Right renal cortex interstitium (tissue), 3 donors: ENCODE measurements at regions not wholly inside any gene's neighbourhood (a gene's known extent, or its start where the extent isn't known, plus 50 kb on each side); places are given as distances from the start of the nearest gene placed in this dataset.
A peak's percentile ranks its signal among the peaks of the same experiment; 100 is the strongest.

Source experiments
- DNase-seq, 3 donors: peaks; one replicate each; pipeline ENCODE4 v3.0.0-alpha.2; 2013; ENCODE audit warnings: low read depth in 3 of 3, low spot score in 2 of 3

DNA sequence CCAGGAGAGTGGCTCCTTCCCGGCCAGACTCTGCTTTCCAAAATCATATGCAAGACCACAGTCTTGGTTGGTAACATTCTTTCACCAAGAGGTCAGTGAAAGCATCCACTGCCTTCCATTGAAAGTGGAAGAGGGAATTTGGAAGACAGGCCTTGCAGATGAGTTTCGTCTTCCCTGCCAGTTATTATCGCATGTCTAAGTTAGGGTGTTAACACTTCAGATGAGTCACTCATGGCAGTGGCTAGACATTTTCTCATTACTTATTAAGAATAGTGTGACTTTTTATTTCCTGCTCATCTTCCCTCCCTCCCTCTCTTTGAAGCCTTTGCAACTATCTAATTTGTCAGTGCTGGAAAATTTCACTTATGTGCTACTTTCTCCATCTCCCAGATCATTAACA is 102.9 kb upstream of the EPB41L3 start:
- DNase-seq = no peak

DNA sequence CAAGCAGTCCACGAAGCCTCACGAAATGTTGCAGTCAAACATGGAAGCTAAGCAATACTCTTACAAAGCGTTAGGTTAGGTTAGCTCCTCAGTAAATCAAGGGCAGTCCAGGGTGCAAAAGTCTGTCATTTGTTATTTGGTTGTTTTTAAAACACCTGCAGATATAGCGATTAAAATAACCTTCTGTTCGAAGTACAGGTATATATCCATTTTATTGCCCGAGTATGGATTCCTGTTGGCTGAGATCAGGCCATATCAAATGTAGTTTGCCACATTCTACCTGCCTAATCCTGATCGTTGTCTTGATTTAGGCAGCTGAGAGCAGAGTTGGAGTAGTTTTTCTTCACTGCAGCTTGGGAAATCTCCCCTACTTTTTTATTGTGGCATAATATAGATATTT is 99.5 kb upstream of the EPB41L3 start:
- no peak for DNase-seq

DNA sequence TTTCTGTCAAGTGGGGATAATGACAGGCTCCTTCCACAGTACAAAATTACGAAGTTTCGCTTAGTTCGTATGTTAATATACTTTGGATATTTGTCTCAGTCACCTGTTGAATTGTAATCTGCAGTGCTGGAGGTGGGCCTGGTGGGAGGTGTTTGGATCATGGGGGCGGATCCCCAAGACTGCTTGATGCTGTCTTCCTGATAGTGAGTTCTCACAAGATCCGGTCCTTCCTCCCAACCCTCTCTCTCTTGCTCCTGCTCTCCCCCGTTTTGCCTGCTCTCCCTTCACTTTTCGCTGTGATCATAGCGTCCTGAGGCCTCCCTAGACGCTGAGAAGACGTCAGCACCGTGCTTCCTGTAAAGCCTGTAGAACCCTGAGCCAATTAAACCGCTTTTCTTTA is 97.1 kb upstream of the EPB41L3 start:
- DNase-seq = no peak

DNA sequence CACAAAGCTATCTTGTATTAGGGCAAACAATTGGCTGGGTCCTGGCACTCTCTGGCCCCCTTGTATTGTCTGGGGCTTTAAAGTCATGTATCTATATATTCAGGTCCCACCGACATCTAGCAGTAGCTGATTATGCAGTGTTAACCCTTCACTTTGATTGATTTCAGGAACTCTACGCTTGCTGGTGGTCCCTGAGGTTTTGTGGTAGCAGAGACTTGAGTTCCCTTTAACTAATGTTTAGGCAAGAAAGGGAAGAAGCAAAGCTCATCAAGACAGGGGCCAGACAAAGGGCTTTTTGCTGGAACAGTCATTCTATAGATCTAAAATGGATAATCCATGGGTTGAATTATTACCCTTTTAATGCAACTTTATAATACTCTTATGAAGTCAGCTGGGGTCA is 95.3 kb upstream of the EPB41L3 start:
- no peak for DNase-seq

DNA sequence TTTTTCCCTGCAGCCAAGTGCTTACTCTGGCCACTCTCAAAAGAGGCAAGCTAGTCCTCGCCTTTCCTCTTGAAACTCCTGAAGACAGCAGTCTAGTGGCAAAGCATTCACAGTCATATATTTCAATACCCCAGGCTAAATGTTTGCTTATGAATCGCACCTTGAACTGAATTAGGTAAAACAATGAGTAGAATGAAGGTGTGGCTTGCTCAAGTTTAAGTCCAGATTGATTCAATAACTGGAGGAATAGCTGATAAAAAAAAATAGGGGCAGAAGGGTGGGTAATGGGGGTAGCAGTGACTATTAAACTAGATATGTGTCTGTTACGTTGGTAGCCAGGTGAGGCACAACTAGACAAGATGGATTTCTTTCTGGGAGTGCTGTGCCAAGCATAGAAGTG is 88.2 kb upstream of the EPB41L3 start:
- no peak for DNase-seq

DNA sequence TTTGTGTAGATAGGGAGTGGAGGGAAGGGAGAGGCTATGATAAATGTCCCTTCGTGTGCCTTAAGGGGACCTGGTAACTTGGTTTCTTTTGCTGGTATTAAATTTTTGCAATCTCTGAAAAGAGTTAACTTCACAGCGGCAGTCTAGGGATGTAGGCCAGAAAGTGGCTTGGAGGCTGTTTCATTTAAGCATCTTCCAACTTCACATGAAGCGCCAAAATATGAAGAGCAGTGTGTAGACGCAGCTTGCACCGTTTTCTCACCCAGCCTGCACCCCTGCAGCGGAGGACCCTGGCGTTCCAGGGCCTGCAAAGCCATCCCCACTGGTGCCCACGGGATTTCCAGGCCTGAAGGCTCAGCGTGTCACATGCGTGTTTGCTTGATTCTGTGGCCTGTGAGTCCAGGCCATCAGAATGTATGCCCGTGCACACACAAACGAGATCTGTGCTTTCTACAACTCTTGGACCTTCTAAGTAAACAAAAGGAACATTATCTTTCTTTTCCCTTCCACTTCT is 87.2 kb upstream of the EPB41L3 start:
- DNase-seq = no peak

DNA sequence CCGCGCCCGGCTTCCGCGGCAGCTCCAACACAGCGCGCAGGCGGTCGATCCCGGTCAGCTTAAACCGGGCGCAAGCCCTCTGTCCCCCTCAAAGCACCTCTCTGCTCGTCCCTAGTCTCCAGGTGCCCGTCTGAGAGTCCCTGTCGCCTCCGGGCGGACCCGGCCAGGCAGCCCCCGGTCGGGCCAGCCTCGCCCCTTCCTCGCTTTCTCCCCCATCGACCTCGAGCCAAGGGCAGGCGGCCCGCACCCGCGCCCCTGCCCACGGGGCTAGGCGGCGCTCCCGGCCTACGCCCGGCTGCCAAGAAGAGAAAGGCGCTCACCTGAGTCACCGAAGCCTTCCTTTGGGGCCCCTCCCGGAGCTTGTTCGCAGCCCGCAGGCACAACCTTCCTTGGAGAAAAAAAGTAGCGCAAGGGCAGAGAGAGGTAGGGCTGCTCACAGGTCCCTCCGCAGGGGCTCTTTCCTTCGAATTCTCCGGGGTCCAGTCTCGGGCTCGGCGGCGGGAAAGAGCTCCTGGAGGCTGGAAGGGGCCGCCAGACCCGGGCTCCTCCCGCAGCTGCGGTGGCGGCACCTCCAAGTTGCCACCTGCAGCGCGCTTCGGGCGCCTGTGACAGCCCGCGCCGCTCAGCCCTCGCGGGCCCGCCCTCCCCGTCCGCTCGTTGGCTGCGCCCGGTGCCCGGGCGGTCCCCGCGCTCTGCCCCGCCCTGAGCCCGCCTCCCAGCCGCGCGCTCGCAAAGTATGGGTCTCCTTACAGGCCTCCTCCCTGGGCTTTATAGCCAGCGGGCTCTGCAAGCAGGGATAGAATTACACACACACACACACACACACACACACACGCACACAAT is 86.5 kb upstream of the EPB41L3 start:
- DNase-seq = peak in 2 of 3 donors; percentile 44 to 71

DNA sequence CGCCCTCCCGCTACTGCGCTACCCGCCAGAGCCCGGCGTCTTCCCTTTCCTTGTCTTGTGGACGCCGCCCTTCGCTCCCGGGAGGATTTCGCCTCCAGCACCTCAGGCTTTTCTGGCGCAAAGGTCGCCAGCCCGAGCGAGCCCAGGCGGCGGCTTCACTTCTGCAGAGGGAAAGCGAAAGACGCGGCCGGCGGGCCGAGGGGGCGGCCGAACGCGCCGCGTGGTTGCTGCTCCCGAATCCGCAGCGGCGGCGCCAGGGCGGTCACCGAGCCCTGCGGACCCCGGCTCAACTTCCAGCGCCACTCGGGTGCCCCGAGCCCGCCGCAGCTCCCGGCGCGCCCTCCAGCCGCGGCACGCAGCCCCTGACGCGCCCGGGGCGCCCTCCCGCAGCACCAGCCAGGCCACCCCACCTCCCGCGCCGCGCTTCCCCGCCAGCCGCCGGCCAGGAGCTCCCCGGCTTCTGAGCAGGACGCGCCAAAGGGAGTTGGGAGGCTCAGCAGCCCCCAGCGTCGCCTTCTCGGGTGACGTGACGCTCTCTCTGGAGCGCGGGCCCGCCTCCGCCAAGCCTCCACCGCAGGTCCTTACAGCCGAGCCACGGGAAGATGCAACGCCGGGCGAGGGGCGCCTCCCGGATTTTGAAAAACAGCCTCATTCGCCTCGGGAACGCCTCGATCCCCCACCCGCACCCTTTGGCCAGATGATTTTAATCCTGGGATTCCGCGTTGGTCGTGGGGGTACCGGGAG is 84.9 kb upstream of the EPB41L3 start:
- peak in 2 of 3 donors; percentile 23 to 44 for DNase-seq

DNA sequence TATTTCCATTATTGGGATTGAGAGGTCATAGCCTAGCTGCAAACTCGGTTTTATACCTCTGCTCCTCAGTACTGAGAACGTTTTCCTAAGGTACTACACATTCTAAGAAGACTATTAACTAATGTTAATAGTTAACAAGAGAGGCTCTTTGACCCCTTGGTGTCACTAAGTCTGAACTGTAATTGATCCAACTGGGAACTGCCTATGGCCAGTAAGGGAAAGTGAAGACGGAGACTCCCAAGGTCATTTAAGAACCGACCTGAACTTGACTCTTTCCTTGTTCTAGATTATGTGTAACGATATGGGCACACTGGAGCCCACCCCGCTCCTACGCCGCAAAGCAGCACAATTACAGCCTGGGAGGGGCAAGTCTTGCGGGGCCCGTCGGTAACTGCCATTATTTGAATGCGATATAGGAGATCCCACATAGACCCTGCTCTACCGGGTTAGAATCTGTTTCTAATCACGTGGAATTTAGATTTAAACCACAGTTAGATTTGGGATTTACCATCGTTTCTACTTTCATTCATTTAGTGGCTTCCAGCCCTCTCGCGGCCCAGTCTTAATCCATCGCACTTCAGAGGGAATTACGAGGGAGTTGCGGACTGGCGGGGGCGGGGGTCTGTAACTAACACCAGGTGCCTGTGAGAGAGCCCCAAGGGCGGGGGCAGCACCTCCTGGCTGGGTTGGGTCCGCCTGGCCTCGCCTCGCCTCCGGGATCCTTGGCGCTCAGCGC is 84.1 kb upstream of the EPB41L3 start:
- peak in 2 of 3 donors; percentile 4 to 13 for DNase-seq

DNA sequence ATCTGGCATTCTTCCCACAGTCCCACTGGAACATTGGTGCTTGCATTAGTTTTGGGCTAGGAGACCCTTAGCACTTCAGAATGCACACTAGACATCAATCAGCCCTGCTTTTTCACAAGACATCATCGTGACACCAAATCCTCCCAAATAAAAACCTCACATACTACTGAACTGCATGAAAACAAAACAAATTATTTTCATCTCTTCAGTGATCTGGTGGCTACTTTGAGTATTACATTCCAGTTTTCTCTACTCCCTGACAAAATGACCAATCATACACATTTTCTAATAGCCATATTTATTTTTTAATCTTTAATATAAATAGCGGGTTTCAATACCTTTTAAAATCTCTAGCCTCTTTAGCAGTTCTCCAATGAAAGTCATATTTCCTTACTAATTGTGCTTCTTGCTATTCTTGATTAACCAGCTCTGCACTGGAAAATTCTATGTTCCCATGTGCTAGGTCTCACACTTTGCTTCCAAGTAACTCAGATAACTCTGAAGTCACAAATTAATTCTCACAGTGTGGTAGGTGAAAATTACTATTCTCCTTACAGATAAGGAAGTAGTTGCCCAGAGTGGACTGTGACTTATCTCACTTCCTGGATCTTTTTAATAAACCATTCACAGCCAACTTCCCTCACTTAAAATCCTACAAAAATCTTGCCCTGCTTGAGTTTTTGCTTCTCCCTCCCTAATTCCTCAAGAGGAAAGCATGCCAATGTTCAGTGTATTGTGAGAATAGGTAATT is 82.5 kb upstream of the EPB41L3 start:
- DNase-seq = no peak

DNA sequence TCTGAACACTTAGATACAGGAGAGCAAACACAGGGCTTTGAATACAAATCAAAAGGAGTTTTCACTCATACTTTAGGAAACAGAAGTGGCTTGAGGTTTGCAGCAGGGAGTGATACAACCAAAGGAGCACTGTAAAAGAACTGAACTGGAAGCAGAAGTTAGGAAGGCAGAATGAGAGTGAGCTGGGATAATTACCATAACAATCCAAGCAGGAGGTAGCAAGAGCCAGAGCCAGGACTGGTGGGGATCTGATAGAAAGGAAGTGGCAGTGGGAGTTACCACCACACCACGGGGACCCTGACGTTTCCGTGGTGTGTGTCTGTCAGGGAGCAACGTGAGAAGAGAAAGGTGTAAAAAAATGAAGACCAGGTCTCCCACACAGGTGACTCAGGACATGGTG is 81.3 kb upstream of the EPB41L3 start:
- no peak for DNase-seq

DNA sequence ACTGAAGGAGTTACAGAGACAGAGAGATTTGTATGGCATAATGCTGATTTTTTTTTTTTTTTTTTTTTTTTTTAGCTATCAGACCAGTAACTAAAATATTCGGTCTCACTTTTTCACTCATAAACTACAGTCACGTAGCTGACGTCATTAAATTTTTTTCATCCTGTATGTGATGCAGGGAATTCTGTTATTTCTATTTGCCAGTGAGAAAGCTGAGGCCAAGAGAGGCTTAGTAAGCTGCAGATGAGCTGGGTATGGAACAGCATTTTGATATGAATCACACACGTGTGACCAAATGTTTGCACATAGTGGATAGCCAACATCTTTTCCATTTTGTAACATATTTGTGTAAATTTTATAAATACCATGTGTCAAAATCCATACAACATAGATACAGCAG is 79.1 kb upstream of the EPB41L3 start:
- no peak for DNase-seq

DNA sequence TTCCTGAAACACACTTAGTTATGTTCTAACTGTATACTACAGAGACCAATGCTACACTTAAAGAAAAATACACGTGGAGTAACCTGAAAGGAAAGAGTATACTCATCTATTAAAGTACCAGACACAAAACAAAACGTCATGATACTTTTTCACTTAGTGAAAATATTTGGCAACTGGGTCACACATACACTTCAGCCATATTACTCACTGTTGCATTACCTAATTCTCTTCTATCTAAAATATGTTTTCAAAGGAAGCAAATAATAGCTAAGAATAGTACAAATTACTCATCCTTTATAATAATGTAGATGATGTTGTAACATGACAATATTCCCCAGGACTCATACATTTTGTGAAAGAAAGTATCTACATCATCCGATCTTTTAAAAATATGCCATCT is 76.5 kb upstream of the EPB41L3 start:
- DNase-seq = no peak

DNA sequence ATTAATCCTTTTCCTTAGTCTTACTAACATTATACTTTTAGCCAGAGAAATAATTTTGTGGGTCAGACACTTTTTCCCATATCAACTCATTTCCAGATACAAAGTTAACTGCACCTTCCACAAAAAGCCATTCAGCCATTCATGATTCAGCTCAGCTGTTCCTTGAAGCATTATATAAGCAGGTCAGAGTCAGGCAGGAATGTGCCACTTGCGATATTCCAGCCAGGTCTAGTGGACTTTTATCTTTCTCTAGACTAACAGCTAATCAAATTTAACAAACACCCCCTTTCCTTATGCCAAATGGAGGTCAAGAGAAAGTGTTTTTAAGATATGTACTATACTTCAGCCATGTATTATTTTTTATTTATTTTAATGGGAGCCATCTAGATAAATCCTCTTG is 75.6 kb upstream of the EPB41L3 start:
- no peak for DNase-seq

DNA sequence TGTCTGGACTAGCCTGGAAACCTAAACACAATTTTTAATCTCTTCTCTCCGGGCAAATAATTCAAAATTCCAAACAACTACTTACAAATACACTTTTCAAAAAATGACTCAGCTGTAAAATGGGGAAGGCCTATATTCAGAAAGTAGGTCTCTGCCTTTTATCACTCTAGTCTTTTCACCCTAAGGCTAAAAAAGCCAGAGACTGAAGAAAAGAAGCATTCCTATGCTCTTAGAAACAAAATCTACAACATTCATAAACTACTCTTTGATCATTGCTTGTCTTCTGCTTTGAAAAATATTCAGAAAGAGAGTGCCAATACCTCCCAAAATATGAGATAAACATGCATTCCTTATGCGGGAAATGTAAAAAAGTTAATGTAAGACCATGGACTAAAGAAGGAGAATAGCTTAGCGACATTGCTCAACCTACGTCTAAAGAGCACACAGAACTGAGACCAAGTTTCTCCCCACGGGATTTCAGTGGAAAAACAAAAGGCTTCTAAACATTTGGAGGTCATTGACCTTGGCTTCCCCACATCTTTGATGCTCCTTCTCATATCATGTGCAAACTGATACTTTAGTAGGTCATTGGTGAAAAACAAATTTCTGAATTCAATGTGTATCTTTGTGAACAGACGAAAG is 74.4 kb upstream of the EPB41L3 start:
- no peak for DNase-seq

DNA sequence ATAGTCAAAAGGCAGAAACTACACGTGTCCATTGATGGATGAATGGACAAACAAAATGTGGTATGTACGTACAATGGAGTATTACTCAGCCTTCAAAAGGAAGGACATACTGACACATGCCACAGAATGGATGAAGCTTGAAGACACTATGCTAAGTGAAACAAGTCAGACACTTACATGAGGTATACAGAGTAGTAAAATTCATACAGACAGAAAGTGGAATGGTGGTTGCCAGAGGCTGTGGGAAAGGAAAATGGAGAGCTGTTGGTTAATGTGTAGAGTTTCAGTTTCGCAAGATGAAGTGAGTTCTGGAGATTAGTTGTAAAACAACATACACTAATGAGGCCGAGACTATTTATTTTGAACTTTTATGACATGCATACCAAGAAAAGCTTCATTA is 67.4 kb upstream of the EPB41L3 start:
- DNase-seq = no peak

DNA sequence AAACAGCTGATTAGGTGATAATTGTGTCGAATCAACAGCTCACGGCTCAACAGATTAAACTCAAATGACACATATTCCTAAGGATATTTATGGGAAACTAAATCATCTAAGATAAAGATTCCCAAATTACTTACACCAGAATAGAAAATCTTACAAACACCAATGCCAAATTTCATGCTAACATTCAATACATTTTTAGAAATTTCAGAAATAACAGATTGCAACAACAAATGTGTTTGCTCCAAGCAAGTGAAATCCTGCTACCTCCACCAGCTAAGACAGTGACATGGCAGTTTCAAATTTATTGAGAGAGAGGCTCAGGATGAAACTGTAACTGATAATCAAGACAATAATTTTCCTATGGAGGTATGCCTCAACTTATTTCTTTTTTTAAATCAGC is 65.0 kb upstream of the EPB41L3 start:
- DNase-seq = no peak

DNA sequence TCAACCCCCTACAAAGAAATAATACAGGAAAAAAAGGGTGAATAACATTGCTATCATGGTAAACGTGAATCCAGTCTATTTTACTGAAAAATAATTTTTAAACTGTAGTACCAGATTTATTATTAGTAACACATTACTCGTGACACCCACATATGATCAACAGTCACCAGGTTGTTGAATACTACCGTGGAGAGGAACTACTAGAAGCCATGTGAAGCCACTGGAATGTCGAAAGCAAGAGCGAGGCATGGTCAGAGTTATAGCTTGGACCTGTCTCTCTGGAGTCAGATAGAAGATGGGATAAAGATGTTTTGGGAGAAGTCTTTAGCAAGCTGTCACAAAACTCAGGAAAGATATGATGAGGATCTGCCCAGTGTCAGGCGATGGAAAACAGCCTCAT is 63.2 kb upstream of the EPB41L3 start:
- no peak for DNase-seq

DNA sequence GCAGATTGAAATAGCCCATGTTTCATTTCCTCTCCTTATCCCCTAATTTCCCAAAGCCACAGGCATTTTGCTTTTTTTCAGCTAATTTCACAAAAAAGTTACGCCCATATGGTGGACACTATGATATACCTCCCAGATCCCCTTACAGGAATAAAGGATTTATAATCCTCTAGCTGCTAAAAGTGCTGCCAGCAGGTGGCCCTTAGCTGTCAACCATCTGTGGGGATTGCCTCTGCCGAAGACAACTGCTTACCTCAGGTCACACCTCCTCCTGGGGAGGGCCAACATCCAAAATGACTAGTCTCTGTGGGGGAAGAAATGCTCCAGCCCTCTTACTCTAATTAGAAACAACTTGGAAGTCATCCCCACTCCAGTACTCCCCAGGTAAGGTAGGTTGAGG is 61.0 kb upstream of the EPB41L3 start:
- no peak for DNase-seq

DNA sequence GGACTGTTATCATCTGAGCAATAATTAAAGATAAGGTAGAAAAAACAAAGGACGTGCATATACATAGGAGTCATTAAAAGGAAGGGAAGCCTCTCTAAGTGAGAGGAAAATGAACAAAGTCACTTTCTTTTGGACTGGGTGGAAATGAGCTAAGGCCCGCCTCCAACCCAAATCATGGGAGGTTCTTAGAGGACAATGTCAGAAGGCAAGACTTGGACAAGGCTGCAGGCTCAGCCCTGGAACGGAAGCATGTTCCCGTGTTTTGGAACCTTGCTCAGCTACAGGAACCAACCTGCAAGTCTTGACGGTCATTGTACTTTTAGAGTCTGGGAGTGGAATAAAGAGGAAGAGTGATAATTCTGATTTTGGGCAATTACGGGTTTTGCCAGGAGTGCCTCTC is 59.4 kb upstream of the EPB41L3 start:
- DNase-seq = no peak
